GM23248 (cell line): ENCODE measurements at regions not wholly inside any gene's neighbourhood (a gene's known extent, or its start where the extent isn't known, plus 50 kb on each side); places are given as distances from the start of the nearest gene placed in this dataset.

ENCODE experiments used
- DNase-seq: peaks from one replicate; pipeline ENCODE4 v3.0.0-alpha.2; 2015
- H2AFZ ChIP-seq: fragments of 200-600 bp; sonication (generic); 2 replicates; pipeline ENCODE4 v1.6.1; 2016; ENCODE audit warnings: antibody characterized with exemption
- H3F3A ChIP-seq: fragments of 200-600 bp; sonication (generic); 2 replicates; pipeline ENCODE4 v1.6.1; 2016; ENCODE audit warnings: mild to moderate bottlenecking, antibody characterized with exemption, mixed run types; ENCODE audit not compliant: insufficient read depth
- H3K27ac ChIP-seq: fragments of 200-600 bp; sonication (generic); 2 replicates; pipeline ENCODE4 v1.5.1; 2016; ENCODE audit warnings: mild to moderate bottlenecking
- H3K27me3 ChIP-seq: fragments of 200-600 bp; sonication (generic); replicated peaks from 2 replicates; pipeline ENCODE4 v1.6.1; 2016; ENCODE audit warnings: mild to moderate bottlenecking; ENCODE audit not compliant: insufficient read depth
- H3K36me3 ChIP-seq: fragments of 200-600 bp; sonication (generic); 2 replicates; pipeline ENCODE4 v1.6.1; 2016; ENCODE audit warnings: low read depth, mild to moderate bottlenecking
- H3K4me1 ChIP-seq: fragments of 200-600 bp; sonication (generic); 2 replicates; pipeline ENCODE4 v1.6.1; 2016; ENCODE audit warnings: mild to moderate bottlenecking; ENCODE audit not compliant: insufficient read depth
- H3K4me2 ChIP-seq: fragments of 200-600 bp; sonication (generic); one replicate; pipeline ENCODE4 v1.6.1; 2016; ENCODE audit warnings: mild to moderate bottlenecking; ENCODE audit not compliant: unreplicated experiment
- H3K4me3 ChIP-seq: fragments of 200-600 bp; sonication (generic); 2 replicates; pipeline ENCODE4 v1.5.1; 2016; ENCODE audit warnings: mild to moderate bottlenecking
- H3K79me2 ChIP-seq: fragments of 200-600 bp; sonication (generic); 2 replicates; pipeline ENCODE4 v1.6.1; 2016; ENCODE audit warnings: mild to moderate bottlenecking; ENCODE audit not compliant: insufficient read depth
- H3K9ac ChIP-seq: fragments of 200-600 bp; sonication (generic); 2 replicates; pipeline ENCODE4 v1.6.1; 2016; ENCODE audit warnings: mild to moderate bottlenecking
- H3K9me2 ChIP-seq: fragments of 200-600 bp; sonication (generic); 2 replicates; pipeline ENCODE4 v1.6.1; 2016; ENCODE audit warnings: mixed run types, mild to moderate bottlenecking, moderate library complexity; ENCODE audit not compliant: insufficient read depth
- H3K9me3 ChIP-seq: fragments of 200-600 bp; sonication (generic); one replicate; pipeline ENCODE4 v1.6.1; 2017; ENCODE audit warnings: low read depth
- H4K20me1 ChIP-seq: fragments of 200-600 bp; sonication (generic); 2 replicates; pipeline ENCODE4 v1.6.0; 2016; ENCODE audit not compliant: insufficient read depth
- EZH2 ChIP-seq: fragments of 200-600 bp; sonication (generic); IDR thresholded peaks from 2 replicates; pipeline ENCODE4 v1.6.1; 2018; ENCODE audit warnings: antibody characterized with exemption, mild to moderate bottlenecking; ENCODE audit not compliant: insufficient read depth, poor library complexity, severe bottlenecking
- EZH2phosphoT487 ChIP-seq: fragments of 200-600 bp; sonication (generic); IDR thresholded peaks from 2 replicates; pipeline ENCODE4 v1.6.1; 2018; ENCODE audit warnings: antibody characterized with exemption, moderate library complexity, mild to moderate bottlenecking, low read depth; ENCODE audit not compliant: insufficient read depth
- WGBS, 2 experiments: methylation state at CpG; one replicate each; pipeline ENCODE4 v1.1.6; 2015 to 2017; ENCODE audit warnings: low lambda C conversion rate in 2 of 2, low coverage in 1 of 2; ENCODE audit errors: missing lambda C conversion rate in 2 of 2; 5-methylcytosine and 5-hydroxymethylcytosine counted together
- in situ Hi-C: fragments of 300-500 bp; cut with MboI; formaldehyde crosslinking; loops from 2 replicates; pipeline ENCODE4 v1.15.0; 2020

DNA sequence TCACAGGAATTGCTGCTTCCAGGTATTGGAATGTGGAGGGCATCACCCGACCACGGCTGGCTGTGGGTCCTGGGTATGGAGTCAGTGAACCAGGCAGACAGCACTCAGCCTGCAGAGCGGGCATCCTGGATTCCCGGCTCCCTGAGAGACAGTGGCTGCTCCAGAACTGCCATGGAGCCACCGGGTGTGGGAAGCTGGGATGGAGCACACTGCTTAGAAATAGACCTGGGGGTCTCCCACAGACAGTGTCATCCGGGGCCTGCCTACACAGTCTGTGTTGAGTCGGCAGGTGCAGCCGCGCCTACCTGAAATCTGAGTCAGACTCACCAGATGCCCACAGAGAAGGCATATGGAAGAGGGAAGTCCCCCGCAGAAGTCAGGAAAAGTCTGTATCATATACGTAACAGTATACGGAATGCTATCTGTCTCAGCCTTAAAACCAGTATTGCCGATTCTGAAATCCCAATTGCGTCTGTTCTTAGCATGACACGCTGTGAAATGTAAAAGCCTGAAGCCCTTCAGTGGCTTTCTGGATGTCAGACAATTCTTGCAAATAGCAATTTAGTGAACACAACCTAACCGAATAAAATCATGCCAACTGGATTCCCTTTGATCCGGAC is 509.7 kb upstream of the MYT1L start:
- H3K79me2 ChIP-seq: no peaks in the 10 kb centered on the region
- H4K20me1 ChIP-seq: no peaks in the 10 kb centered on the region
- in situ Hi-C loops: no loop called here
- no peak overlapping the region for H3K4me2 ChIP-seq
- H3K27me3 ChIP-seq: no peaks in the 10 kb centered on the region
- no peaks in the 10 kb centered on the region for H3K9me3 ChIP-seq
- TF ChIP-seq EZH2phosphoT487 (no peak), EZH2 (no peak)
- WGBS, 2 experiments: 65% methylated on average over 17 of the region's 17 CpGs
- H3K4me1 ChIP-seq: no peaks in the 10 kb centered on the region
- no peaks in the 10 kb centered on the region for H3K36me3 ChIP-seq
- H3K9ac ChIP-seq: no peak overlapping the region
- H3K4me3 ChIP-seq: no peak overlapping the region
- H3K27ac ChIP-seq: no peak overlapping the region
- H3K9me2 ChIP-seq: no peaks in the 10 kb centered on the region
- no peaks in the 10 kb centered on the region for H3F3A ChIP-seq
- no peak overlapping the region for H2AFZ ChIP-seq
- no peak for DNase-seq

DNA sequence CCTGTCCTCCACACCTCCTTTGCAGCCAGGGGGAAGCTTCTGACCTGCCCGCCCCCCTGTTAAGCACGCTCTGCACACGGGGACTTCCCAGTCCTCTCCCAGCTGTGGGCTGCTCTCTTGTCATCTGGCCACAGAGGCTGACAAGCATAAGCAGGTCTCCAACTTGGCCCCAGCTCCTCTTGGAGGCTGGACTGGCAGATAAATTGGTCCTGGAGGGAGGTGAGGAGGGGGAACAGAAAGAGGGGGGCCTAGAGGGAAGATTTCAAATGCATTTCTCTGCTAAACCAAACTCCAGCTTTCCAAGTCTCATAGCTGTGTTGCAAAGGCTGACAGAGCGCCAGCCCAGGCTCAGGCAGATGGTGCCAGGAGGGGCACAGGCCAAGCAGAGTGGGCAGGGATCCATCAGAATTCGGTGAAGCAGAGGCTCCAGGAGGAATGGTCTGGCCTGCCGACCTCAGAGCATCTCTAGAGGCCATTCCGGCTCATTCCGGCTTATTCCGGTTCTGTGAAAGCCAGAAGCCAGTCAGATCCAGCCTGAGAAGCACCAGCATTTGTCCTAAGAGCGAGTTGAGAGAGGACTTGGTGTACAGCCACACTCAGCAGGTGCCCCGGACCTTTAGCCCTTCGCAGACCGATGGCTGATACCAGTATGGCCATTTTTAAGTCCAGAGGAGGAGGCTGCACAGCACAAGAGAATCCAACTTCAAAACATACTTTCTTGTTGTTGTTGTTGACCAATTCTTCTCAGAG is 508.9 kb upstream of the MYT1L start:
- H4K20me1 ChIP-seq: no peaks in the 10 kb centered on the region
- WGBS, 2 experiments: 31 to 32% methylated on average over 13 of the region's 13 CpGs
- H3K27ac ChIP-seq: no peak overlapping the region
- H3K27me3 ChIP-seq: no peaks in the 10 kb centered on the region
- H3K9me2 ChIP-seq: no peaks in the 10 kb centered on the region
- H2AFZ ChIP-seq: no peak overlapping the region
- no peak overlapping the region for H3K9ac ChIP-seq
- no peaks in the 10 kb centered on the region for H3K79me2 ChIP-seq
- no peaks in the 10 kb centered on the region for H3K36me3 ChIP-seq
- no peaks in the 10 kb centered on the region for H3F3A ChIP-seq
- in situ Hi-C loops: no loop called here
- H3K9me3 ChIP-seq: no peaks in the 10 kb centered on the region
- no peak overlapping the region for H3K4me3 ChIP-seq
- no peaks in the 10 kb centered on the region for H3K4me1 ChIP-seq
- TF ChIP-seq EZH2phosphoT487: no peak
- no peak for TF ChIP-seq EZH2
- no peak for DNase-seq
- H3K4me2 ChIP-seq: no peak overlapping the region

DNA sequence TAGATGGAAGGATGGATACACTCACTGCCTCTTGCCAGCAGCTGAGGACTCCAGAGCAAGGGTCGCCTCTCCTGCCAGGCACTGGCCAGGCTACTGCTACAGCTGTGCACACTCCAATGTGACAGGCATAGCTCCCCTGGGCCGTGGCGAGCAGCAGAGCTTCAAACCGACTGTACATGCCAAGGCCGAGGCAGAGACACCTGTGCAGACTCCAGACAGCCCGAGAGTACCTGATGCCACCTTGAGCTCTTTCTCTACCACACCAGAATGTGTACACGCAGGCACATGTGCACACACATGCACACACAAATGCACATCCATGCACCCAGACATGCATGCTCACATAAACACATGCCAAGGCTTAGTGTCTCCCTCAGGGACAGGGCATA is 508.3 kb upstream of the MYT1L start:
- no peak overlapping the region for H2AFZ ChIP-seq
- no peak overlapping the region for H3K4me2 ChIP-seq
- H3K9ac ChIP-seq: no peak overlapping the region
- in situ Hi-C loops: no loop called here
- no peaks in the 10 kb centered on the region for H3K4me1 ChIP-seq
- no peaks in the 10 kb centered on the region for H3K36me3 ChIP-seq
- no peaks in the 10 kb centered on the region for H3K79me2 ChIP-seq
- no peaks in the 10 kb centered on the region for H3K27me3 ChIP-seq
- H3K27ac ChIP-seq: no peak overlapping the region
- H3F3A ChIP-seq: no peaks in the 10 kb centered on the region
- no peak for DNase-seq
- no peak overlapping the region for H3K4me3 ChIP-seq
- TF ChIP-seq EZH2phosphoT487: no peak
- TF ChIP-seq EZH2: no peak
- H3K9me2 ChIP-seq: no peaks in the 10 kb centered on the region
- H4K20me1 ChIP-seq: no peaks in the 10 kb centered on the region
- WGBS, 2 experiments: 27 to 31% methylated on average over 7 of the region's 7 CpGs
- H3K9me3 ChIP-seq: no peaks in the 10 kb centered on the region

DNA sequence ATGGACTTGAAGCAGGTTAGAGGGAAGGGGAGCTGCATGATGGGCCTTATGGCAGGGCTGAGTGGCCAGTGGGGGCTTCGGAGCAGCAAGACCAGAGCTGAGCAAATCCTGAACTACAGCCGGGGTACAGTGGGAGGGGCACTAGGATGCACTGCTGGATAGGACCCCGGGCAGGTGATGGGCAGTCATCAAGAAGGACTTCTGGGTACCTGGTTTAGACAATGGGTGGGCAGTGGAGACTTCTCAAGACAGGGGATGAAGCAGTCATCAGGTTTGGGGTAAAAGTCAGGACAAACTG is 507.4 kb upstream of the MYT1L start:
- H3K36me3 ChIP-seq: no peaks in the 10 kb centered on the region
- H3K9me3 ChIP-seq: no peaks in the 10 kb centered on the region
- TF ChIP-seq EZH2: no peak
- no peak for TF ChIP-seq EZH2phosphoT487
- H3K79me2 ChIP-seq: no peaks in the 10 kb centered on the region
- 38 to 43% methylated on average over 3 of the region's 3 CpGs for WGBS, 2 experiments
- H3F3A ChIP-seq: no peaks in the 10 kb centered on the region
- DNase-seq: no peak
- no peak overlapping the region for H3K4me2 ChIP-seq
- no peak overlapping the region for H3K27ac ChIP-seq
- no peak overlapping the region for H2AFZ ChIP-seq
- no peaks in the 10 kb centered on the region for H4K20me1 ChIP-seq
- H3K9ac ChIP-seq: no peak overlapping the region
- in situ Hi-C loops: no loop called here
- H3K27me3 ChIP-seq: no peaks in the 10 kb centered on the region
- no peaks in the 10 kb centered on the region for H3K9me2 ChIP-seq
- H3K4me1 ChIP-seq: no peaks in the 10 kb centered on the region
- H3K4me3 ChIP-seq: no peak overlapping the region
